ENCODE measurements at regions not wholly inside any gene's neighbourhood (a gene's known extent, or its start where the extent isn't known, plus 50 kb on each side); places are given as distances from the start of the nearest gene placed in this dataset.

GRCh38 chr6:138719011-138719635 is 54.4 kb upstream of the CCDC28A start:
- Mint-ChIP-seq H3K27me3 (peaks cover 10 to 19% of the 10 kb centered on the region in 2 donors), H3K4me1 (peaks cover 0 to 3% (median 0%) of the 10 kb centered on the region in 4 donors), H3K36me3 (peaks cover 0 to under 1% of the 10 kb centered on the region in 2 donors), H3K4me3 (no peak overlapping the region), H3K9me3 (peaks cover 2 to 15% (median 10%) of the 10 kb centered on the region in 8 donors), H3K27ac (no peak overlapping the region)
- ChIA-PET POLR2A (ENCODE audit: partially characterized antibody) (no interaction called here), CTCF (ENCODE audit: partially characterized antibody) (no interaction called here)
- Histone ChIP-seq H3K9me3 (ENCODE audit: control insufficient read depth in 1 of 2, low read length in 2 of 2) (no peaks in the 10 kb centered on the region), H3K27ac (ENCODE audit: low read depth, low read length) (no peak overlapping the region), H3K4me1 (ENCODE audit: insufficient read depth, low read length) (no peaks in the 10 kb centered on the region), H3K36me3 (ENCODE audit: insufficient read depth, low read length) (no peaks in the 10 kb centered on the region), H3K4me3 (ENCODE audit: low read length in 2 of 2) (no peak overlapping the region), H3K27me3 (ENCODE audit: insufficient read depth, low read length) (no peaks in the 10 kb centered on the region)
- intact Hi-C loops (cut with micrococcal nuclease) = no loop called here
- no peak for DNase-seq

DNA sequence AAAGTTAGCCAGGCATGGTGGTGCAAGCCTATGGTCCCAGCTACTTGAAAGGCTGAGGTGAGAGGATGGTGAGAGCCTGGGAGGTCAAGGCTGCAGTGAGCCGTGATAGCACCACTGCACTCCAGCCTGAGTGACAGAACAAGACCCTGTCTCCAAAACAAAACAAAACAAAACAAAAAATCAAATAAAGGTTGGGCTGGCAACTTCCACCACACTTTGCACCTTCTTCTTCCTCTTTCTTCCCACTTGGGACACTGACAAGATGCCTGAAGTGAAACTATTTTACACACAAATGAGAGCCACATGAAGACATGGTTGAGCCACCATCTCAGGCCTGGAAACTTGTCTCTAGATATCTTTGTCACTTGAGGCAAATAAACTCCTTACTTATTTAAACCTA is 53.8 kb upstream of the CCDC28A start:
- Mint-ChIP-seq H3K4me3 (no peak overlapping the region), H3K27me3 (peaks cover 10 to 17% of the 10 kb centered on the region in 2 donors), H3K27ac (no peak overlapping the region), H3K36me3 (no peaks in the 10 kb centered on the region), H3K9me3 (peaks cover 2 to 9% (median 7%) of the 10 kb centered on the region in 8 donors), H3K4me1 (peaks cover 0 to 3% (median 0%) of the 10 kb centered on the region in 4 donors)
- Histone ChIP-seq H3K36me3 (ENCODE audit: insufficient read depth, low read length) (no peaks in the 10 kb centered on the region), H3K4me3 (ENCODE audit: low read length in 2 of 2) (no peak overlapping the region), H3K9me3 (ENCODE audit: control insufficient read depth in 1 of 2, low read length in 2 of 2) (no peaks in the 10 kb centered on the region), H3K27me3 (ENCODE audit: insufficient read depth, low read length) (no peaks in the 10 kb centered on the region), H3K27ac (ENCODE audit: low read depth, low read length) (no peak overlapping the region), H3K4me1 (ENCODE audit: insufficient read depth, low read length) (no peaks in the 10 kb centered on the region)
- intact Hi-C loops (cut with micrococcal nuclease) = no loop called here
- CTCF ChIA-PET (ENCODE audit: partially characterized antibody) = no interaction called here
- no peak for DNase-seq
- POLR2A ChIA-PET (ENCODE audit: partially characterized antibody) = no interaction called here

DNA sequence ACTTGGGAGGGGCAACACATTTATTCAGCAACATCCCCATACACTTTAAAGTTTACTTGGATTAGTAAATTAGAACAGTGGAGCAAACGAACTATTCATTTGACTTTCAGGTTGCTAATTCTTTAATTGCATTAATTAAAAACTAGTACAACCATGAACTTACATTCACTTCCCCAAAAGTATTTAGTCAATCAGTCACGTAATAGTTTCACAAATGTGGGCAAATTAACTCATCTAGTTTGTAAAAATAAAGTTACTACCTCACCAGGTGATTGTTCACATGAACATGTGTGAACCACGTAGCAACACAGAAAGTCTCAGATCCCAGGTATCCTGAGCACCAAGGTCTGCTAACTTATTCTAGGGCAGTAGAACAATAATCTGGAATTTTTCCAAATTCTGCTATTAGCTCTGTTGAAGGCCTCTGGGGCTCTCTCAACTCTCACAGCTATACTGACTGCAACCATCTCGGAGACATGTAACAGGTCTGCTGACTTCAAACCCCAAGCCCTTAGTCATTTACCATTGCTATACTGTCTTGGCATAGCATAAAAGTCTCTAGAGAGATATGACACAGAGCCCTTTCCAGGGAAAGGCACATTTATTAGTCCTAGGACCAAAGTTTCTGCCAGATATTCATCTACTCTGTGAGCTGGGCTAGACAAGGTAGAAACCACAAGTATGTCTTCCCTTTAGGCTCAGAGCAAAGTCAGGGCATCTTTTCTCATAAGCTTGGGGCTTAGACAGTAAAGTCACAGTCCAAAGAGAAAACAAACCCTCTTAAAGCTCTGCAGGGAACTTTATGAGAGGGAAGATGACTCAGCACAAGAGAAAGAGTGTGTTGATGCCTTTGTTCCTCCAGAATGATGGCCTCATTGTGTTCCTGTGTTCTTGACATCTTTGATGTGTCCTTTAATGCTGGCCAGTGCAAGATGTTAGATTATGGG is 50.9 kb upstream of the CCDC28A start:
- Histone ChIP-seq H3K27me3 (ENCODE audit: insufficient read depth, low read length) (no peaks in the 10 kb centered on the region), H3K4me1 (ENCODE audit: insufficient read depth, low read length) (no peaks in the 10 kb centered on the region), H3K36me3 (ENCODE audit: insufficient read depth, low read length) (no peaks in the 10 kb centered on the region), H3K4me3 (ENCODE audit: low read length in 2 of 2) (no peak overlapping the region), H3K27ac (ENCODE audit: low read depth, low read length) (no peak overlapping the region), H3K9me3 (ENCODE audit: control insufficient read depth in 1 of 2, low read length in 2 of 2) (no peaks in the 10 kb centered on the region)
- POLR2A ChIA-PET (ENCODE audit: partially characterized antibody) = no interaction called here
- CTCF ChIA-PET (ENCODE audit: partially characterized antibody) = no interaction called here
- Mint-ChIP-seq H3K36me3 (no peaks in the 10 kb centered on the region), H3K27ac (no peak overlapping the region), H3K4me1 (peaks cover 0 to 3% (median 0%) of the 10 kb centered on the region in 4 donors), H3K4me3 (no peak overlapping the region), H3K27me3 (peaks cover 0 to 3% of the 10 kb centered on the region in 2 donors), H3K9me3 (peaks cover 0 to 3% (median 0%) of the 10 kb centered on the region in 8 donors)
- intact Hi-C loops (cut with micrococcal nuclease) = no loop called here
- DNase-seq = no peak
